NT2/D1 (cell line): ENCODE measurements at regions not wholly inside any gene's neighbourhood (a gene's known extent, or its start where the extent isn't known, plus 50 kb on each side); places are given as distances from the start of the nearest gene placed in this dataset.

Experiments used
- SUZ12 ChIP-seq: IDR thresholded peaks from 2 replicates; pipeline ENCODE4 v1.6.1; 2011; ENCODE audit not compliant: insufficient read length, insufficient read depth; ENCODE audit errors: extremely low read depth
- YY1 ChIP-seq: IDR thresholded peaks from 2 replicates; pipeline ENCODE4 v1.6.1; 2011; ENCODE audit not compliant: insufficient read length, insufficient read depth
- ZNF274 ChIP-seq: IDR thresholded peaks from 2 replicates; pipeline ENCODE4 v1.6.1; 2011; ENCODE audit warnings: mild to moderate bottlenecking, low read depth, low read length

GRCh38 chr14:53716578-53716977, 240.0 kb downstream of the BMP4 start:
- no peak for TF ChIP-seq ZNF274
- TF ChIP-seq SUZ12: no peak
- TF ChIP-seq YY1: no peak
